Fibroblast of the aortic adventitia (primary cell): ENCODE measurements at regions not wholly inside any gene's neighbourhood (a gene's known extent, or its start where the extent isn't known, plus 50 kb on each side); places are given as distances from the start of the nearest gene placed in this dataset.

Experiments
- DNase-seq: peaks from one replicate; pipeline ENCODE4 v3.0.0-alpha.2; 2010; ENCODE audit warnings: low read depth
- H3K4me3 ChIP-seq: 2 replicates; pipeline ENCODE4 v1.5.1; 2011; ENCODE audit warnings: low read depth, mild to moderate bottlenecking, control low read depth, low read length, moderate library complexity
- TF ChIP-seq, protein P1 (sequence below): IDR thresholded peaks from 2 replicates; pipeline ENCODE4 v1.5.1; 2011; ENCODE audit warnings: mild to moderate bottlenecking, low read length, control low read depth, inconsistent platforms; ENCODE audit not compliant: insufficient read depth

DNA sequence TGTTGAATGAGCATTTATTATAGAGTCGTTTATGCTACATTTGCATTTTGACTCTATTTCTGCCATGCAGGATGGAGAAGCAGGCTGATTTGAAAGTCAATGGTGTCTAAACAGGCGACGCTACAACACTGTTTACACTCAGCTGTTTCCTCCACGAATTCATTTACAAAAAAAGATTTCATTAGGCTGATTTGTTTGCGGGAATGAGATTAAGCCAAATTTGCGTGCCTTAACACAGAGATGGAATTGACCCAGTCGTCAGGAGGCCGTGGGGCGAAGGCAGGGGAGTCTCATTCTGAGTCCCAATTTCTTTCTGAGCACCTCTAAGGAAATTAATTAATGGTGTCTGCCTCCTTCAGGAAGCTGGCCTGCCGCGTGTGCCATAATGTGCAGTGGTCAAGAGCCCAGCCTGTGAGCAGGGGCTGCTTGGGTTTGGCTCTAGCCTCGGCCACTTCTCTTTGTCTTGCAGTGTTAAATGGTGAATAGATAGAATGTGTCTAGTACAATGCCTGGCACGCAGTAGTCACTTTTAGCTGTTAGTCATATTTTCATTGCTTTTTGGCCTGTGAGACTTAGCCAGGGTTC lies 88.6 kb upstream of the NKD1 start:
- TF ChIP-seq, protein P1, sequence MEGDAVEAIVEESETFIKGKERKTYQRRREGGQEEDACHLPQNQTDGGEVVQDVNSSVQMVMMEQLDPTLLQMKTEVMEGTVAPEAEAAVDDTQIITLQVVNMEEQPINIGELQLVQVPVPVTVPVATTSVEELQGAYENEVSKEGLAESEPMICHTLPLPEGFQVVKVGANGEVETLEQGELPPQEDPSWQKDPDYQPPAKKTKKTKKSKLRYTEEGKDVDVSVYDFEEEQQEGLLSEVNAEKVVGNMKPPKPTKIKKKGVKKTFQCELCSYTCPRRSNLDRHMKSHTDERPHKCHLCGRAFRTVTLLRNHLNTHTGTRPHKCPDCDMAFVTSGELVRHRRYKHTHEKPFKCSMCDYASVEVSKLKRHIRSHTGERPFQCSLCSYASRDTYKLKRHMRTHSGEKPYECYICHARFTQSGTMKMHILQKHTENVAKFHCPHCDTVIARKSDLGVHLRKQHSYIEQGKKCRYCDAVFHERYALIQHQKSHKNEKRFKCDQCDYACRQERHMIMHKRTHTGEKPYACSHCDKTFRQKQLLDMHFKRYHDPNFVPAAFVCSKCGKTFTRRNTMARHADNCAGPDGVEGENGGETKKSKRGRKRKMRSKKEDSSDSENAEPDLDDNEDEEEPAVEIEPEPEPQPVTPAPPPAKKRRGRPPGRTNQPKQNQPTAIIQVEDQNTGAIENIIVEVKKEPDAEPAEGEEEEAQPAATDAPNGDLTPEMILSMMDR, result no peak
- no peak overlapping the region for H3K4me3 ChIP-seq
- DNase-seq, result no peak

- TF ChIP-seq, protein P1, result no peak
- no peak for DNase-seq
- no peak overlapping the region for H3K4me3 ChIP-seq
Measured at GRCh38 chr16:50458667-50459495, 89.3 kb upstream of the NKD1 start.

DNA sequence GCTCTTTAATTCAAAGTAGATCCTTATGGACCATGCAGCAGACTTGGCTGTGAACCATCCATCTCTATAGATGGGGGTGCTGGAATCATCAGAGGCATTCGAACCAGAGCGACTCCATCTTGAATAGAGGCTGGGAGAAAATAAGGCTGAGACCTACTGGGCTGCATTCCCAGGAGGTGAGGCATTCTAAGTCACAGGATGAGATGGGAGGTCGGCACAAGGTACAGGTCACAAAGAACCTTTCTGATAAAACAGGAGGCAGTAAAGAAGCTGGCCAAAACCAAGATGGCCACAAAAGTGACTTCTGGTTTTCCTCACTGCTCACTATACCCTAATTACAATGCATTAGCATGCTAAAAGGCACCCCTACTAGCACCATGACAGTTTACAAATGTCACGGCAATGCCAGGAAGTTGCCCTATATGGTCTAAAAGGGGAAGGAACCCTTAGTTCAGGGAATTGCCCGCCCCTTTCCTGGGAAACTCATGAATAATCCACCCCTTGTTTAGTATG lies 89.2 kb upstream of the BRD7 start:
- TF ChIP-seq, protein P1, result no peak
- DNase-seq, result no peak
- no peak overlapping the region for H3K4me3 ChIP-seq

- TF ChIP-seq, protein P1, result no peak
- no peak for DNase-seq
- no peak overlapping the region for H3K4me3 ChIP-seq
Measured at GRCh38 chr16:50457423-50457822, 88.6 kb upstream of the BRD7 start.

- no peak overlapping the region for H3K4me3 ChIP-seq
- TF ChIP-seq, protein P1, result no peak
- DNase-seq, result no peak
Measured at GRCh38 chr16:50455288-50455845, 86.6 kb upstream of the BRD7 start.

- TF ChIP-seq, protein P1, result no peak
- no peak overlapping the region for H3K4me3 ChIP-seq
- DNase-seq, result no peak
Measured at GRCh38 chr16:50453446-50453845, 84.7 kb upstream of the BRD7 start.
